ENCODE measurements at regions not wholly inside any gene's neighbourhood (a gene's known extent, or its start where the extent isn't known, plus 50 kb on each side); places are given as distances from the start of the nearest gene placed in this dataset.
"Not testable (repeated sequence)": the region's sequence is repeated elsewhere in the genome, so short reads cannot be mapped to it uniquely, and the experiment has no call there.

GRCh38 chr6:93183531-93183972 lies 235.8 kb downstream of the EPHA7 start:
- no peaks in the 10 kb centered on the region for H3K4me1 ChIP-seq
- H3K4me3 ChIP-seq = no peak overlapping the region
- H3K27me3 ChIP-seq = no peaks in the 10 kb centered on the region
- no peaks in the 10 kb centered on the region for H3K9me3 ChIP-seq
- no peak overlapping the region for H3K27ac ChIP-seq
- intact Hi-C loops (cut with DNase I) = no loop called here
- H3K36me3 ChIP-seq = no peaks in the 10 kb centered on the region
- TF ChIP-seq POLR2A (IDR thresholded peaks at IDR 0.05) = no peak
- no peak for TF ChIP-seq POLR2AphosphoS5 (IDR thresholded peaks at IDR 0.05; ENCODE audit: insufficient read depth in 1 of 2, low read depth in 1 of 2)
- no peak for TF ChIP-seq CTCF (IDR thresholded peaks at IDR 0.05)
- no peak for DNase-seq (ENCODE audit: extremely low spot score in 2 of 2)

GRCh38 chr6:93182938-93183479 lies 236.3 kb downstream of the EPHA7 start:
- no peaks in the 10 kb centered on the region for H3K4me1 ChIP-seq
- no peak overlapping the region for H3K4me3 ChIP-seq
- TF ChIP-seq POLR2AphosphoS5 (IDR thresholded peaks at IDR 0.05; ENCODE audit: insufficient read depth in 1 of 2, low read depth in 1 of 2) (no peak), POLR2A (IDR thresholded peaks at IDR 0.05) (no peak), CTCF (IDR thresholded peaks at IDR 0.05) (no peak)
- no peaks in the 10 kb centered on the region for H3K36me3 ChIP-seq
- no peaks in the 10 kb centered on the region for H3K9me3 ChIP-seq
- intact Hi-C loops (cut with DNase I) = no loop called here
- H3K27ac ChIP-seq = no peak overlapping the region
- no peaks in the 10 kb centered on the region for H3K27me3 ChIP-seq
- DNase-seq (ENCODE audit: extremely low spot score in 2 of 2) = no peak

GRCh38 chr6:93177918-93178317 lies 241.4 kb downstream of the EPHA7 start:
- H3K27me3 ChIP-seq = no peaks in the 10 kb centered on the region
- intact Hi-C loops (cut with DNase I) = no loop called here
- DNase-seq (ENCODE audit: extremely low spot score in 2 of 2) = no peak
- H3K4me1 ChIP-seq = no peaks in the 10 kb centered on the region
- H3K36me3 ChIP-seq = no peaks in the 10 kb centered on the region
- no peak for TF ChIP-seq CTCF (IDR thresholded peaks at IDR 0.05)
- TF ChIP-seq POLR2A (IDR thresholded peaks at IDR 0.05) = no peak
- no peak for TF ChIP-seq POLR2AphosphoS5 (IDR thresholded peaks at IDR 0.05; ENCODE audit: insufficient read depth in 1 of 2, low read depth in 1 of 2)
- H3K27ac ChIP-seq = no peak overlapping the region
- no peak overlapping the region for H3K4me3 ChIP-seq
- no peaks in the 10 kb centered on the region for H3K9me3 ChIP-seq

GRCh38 chr6:93177438-93177837 lies 241.9 kb downstream of the EPHA7 start:
- DNase-seq (ENCODE audit: extremely low spot score in 2 of 2) = no peak
- H3K27ac ChIP-seq = no peak overlapping the region
- no peaks in the 10 kb centered on the region for H3K27me3 ChIP-seq
- H3K9me3 ChIP-seq = no peaks in the 10 kb centered on the region
- H3K4me3 ChIP-seq = no peak overlapping the region
- TF ChIP-seq CTCF (IDR thresholded peaks at IDR 0.05) = no peak
- TF ChIP-seq POLR2AphosphoS5 (IDR thresholded peaks at IDR 0.05; ENCODE audit: insufficient read depth in 1 of 2, low read depth in 1 of 2) = no peak
- TF ChIP-seq POLR2A (IDR thresholded peaks at IDR 0.05) = no peak
- no peaks in the 10 kb centered on the region for H3K36me3 ChIP-seq
- no peaks in the 10 kb centered on the region for H3K4me1 ChIP-seq
- intact Hi-C loops (cut with DNase I) = no loop called here

- no peak overlapping the region for H3K27ac ChIP-seq
- H3K4me3 ChIP-seq = no peak overlapping the region
- TF ChIP-seq POLR2A (IDR thresholded peaks at IDR 0.05) (no peak), CTCF (IDR thresholded peaks at IDR 0.05) (no peak), POLR2AphosphoS5 (IDR thresholded peaks at IDR 0.05; ENCODE audit: insufficient read depth in 1 of 2, low read depth in 1 of 2) (no peak)
- intact Hi-C loops (cut with DNase I) = no loop called here
- H3K4me1 ChIP-seq = no peaks in the 10 kb centered on the region
- DNase-seq (ENCODE audit: extremely low spot score in 2 of 2) = no peak
- no peaks in the 10 kb centered on the region for H3K36me3 ChIP-seq
- no peaks in the 10 kb centered on the region for H3K9me3 ChIP-seq
- no peaks in the 10 kb centered on the region for H3K27me3 ChIP-seq
Measured at GRCh38 chr6:93176070-93176469, 243.3 kb downstream of the EPHA7 start.

GRCh38 chr6:93173573-93173972 lies 245.8 kb downstream of the EPHA7 start:
- H3K27ac ChIP-seq; H3K36me3 ChIP-seq; H3K27me3 ChIP-seq; H3K4me3 ChIP-seq; DNase-seq (ENCODE audit: extremely low spot score in 2 of 2); intact Hi-C loops (cut with DNase I); H3K9me3 ChIP-seq; H3K4me1 ChIP-seq: not testable (repeated sequence)
